NB4 (cell line): ENCODE measurements at regions not wholly inside any gene's neighbourhood (a gene's known extent, or its start where the extent isn't known, plus 50 kb on each side); places are given as distances from the start of the nearest gene placed in this dataset.

Experiments used
- CTCF ChIP-seq: IDR thresholded peaks from one replicate; pipeline ENCODE4 v1.5.1; 2012; ENCODE audit warnings: low read depth, low read length
- MAX ChIP-seq: IDR thresholded peaks from 2 replicates; pipeline ENCODE4 v1.6.1; 2011; ENCODE audit warnings: low read depth, low read length
- MYC ChIP-seq: IDR thresholded peaks from 2 replicates; pipeline ENCODE4 v1.6.1; 2011; ENCODE audit warnings: low read depth, low read length
- POLR2A ChIP-seq: IDR thresholded peaks from 2 replicates; pipeline ENCODE4 v1.6.1; 2011; ENCODE audit warnings: mild to moderate bottlenecking; ENCODE audit not compliant: insufficient read length; ENCODE audit errors: extremely low read depth

GRCh38 chr9:115941561-115942315 lies 211.9 kb upstream of the PAPPA start:
- no peak for TF ChIP-seq POLR2A
- TF ChIP-seq CTCF = no peak
- no peak for TF ChIP-seq MAX
- no peak for TF ChIP-seq MYC
